Right atrium auricular region (tissue), 2 donors: ENCODE measurements at regions not wholly inside any gene's neighbourhood (a gene's known extent, or its start where the extent isn't known, plus 50 kb on each side); places are given as distances from the start of the nearest gene placed in this dataset.

Experiments
- DNase-seq: peaks from one replicate; pipeline ENCODE4 v3.0.0-alpha.2; 2019; ENCODE audit warnings: low spot score
- H3K27ac ChIP-seq, 2 donors: fragments of 200-600 bp; sonication (generic); 1 replicate in 1 of 2; 2 replicates in 1 of 2; pipeline ENCODE4 v1.5.1; 2016 to 2019
- H3K27me3 ChIP-seq, 2 donors: fragments of 200-600 bp; sonication (generic); one replicate each; pipeline versions ENCODE4 v1.5.1 to v1.6.0; 2017 to 2019
- H3K36me3 ChIP-seq: fragments of 200-600 bp; sonication (generic); one replicate; pipeline ENCODE4 v1.5.1; 2016
- H3K4me1 ChIP-seq, 2 donors: fragments of 200-600 bp; sonication (generic); one replicate each; pipeline versions ENCODE4 v1.5.1 to v1.6.0; 2017 to 2019
- H3K4me3 ChIP-seq, 2 donors: fragments of 200-600 bp; sonication (generic); 1 replicate in 1 of 2; 2 replicates in 1 of 2; pipeline ENCODE4 v1.5.1; 2017 to 2019; ENCODE audit warnings: mild to moderate bottlenecking in 1 of 2, moderate library complexity in 1 of 2
- H3K9me3 ChIP-seq, 2 donors: fragments of 200-600 bp; sonication (generic); one replicate each; pipeline ENCODE4 v1.5.1; 2019
- CTCF ChIP-seq, 2 donors: fragments of 200-600 bp; sonication (generic); IDR thresholded peaks; one replicate each; pipeline ENCODE4 v1.5.1; 2019; ENCODE audit warnings: antibody characterized with exemption in 2 of 2

- H3K36me3 ChIP-seq: no peaks in the 10 kb centered on the region
- no peak overlapping the region for H3K4me3 ChIP-seq
- TF ChIP-seq CTCF (IDR thresholded peaks at IDR 0.05): no peak
- no peaks in the 10 kb centered on the region for H3K9me3 ChIP-seq
- no peaks in the 10 kb centered on the region for H3K27me3 ChIP-seq
- H3K4me1 ChIP-seq: no peaks in the 10 kb centered on the region
- DNase-seq: no peak
- H3K27ac ChIP-seq: no peak overlapping the region
Observed at GRCh38 chr9:135033487-135033886, 54.0 kb upstream of the OLFM1 start.

- DNase-seq: no peak
- no peak for TF ChIP-seq CTCF (IDR thresholded peaks at IDR 0.05)
Observed at GRCh38 chr9:135034106-135034505, 53.4 kb upstream of the OLFM1 start.

GRCh38 chr9:135035781-135036760 lies 51.4 kb upstream of the OLFM1 start:
- Histone ChIP-seq H3K36me3 (no peaks in the 10 kb centered on the region), H3K27me3 (no peaks in the 10 kb centered on the region), H3K4me3 (no peak overlapping the region), H3K9me3 (no peaks in the 10 kb centered on the region), H3K4me1 (no peaks in the 10 kb centered on the region), H3K27ac (no peak overlapping the region)
- TF ChIP-seq CTCF (IDR thresholded peaks at IDR 0.05): no peak
- DNase-seq: no peak

More at GRCh38 chr9:135034106-135034505, 53.4 kb upstream of the OLFM1 start:
- Histone ChIP-seq H3K27ac (no peak overlapping the region), H3K4me1 (no peaks in the 10 kb centered on the region), H3K4me3 (no peak overlapping the region), H3K27me3 (no peaks in the 10 kb centered on the region), H3K36me3 (no peaks in the 10 kb centered on the region), H3K9me3 (no peaks in the 10 kb centered on the region)

- TF ChIP-seq CTCF (IDR thresholded peaks at IDR 0.05): no peak
- DNase-seq: no peak
Observed at GRCh38 chr9:135036861-135037465, 50.5 kb upstream of the OLFM1 start.

GRCh38 chr9:135037521-135038250 lies 49.8 kb upstream of the OLFM1 start:
- Histone ChIP-seq H3K4me1 (no peaks in the 10 kb centered on the region), H3K4me3 (no peak overlapping the region), H3K9me3 (no peaks in the 10 kb centered on the region), H3K27me3 (no peaks in the 10 kb centered on the region), H3K27ac (no peak overlapping the region), H3K36me3 (no peaks in the 10 kb centered on the region)
- no peak for TF ChIP-seq CTCF (IDR thresholded peaks at IDR 0.05)
- DNase-seq: no peak

More at GRCh38 chr9:135036861-135037465, 50.5 kb upstream of the OLFM1 start:
- Histone ChIP-seq H3K4me1 (no peaks in the 10 kb centered on the region), H3K9me3 (no peaks in the 10 kb centered on the region), H3K27me3 (no peaks in the 10 kb centered on the region), H3K36me3 (no peaks in the 10 kb centered on the region), H3K4me3 (no peak overlapping the region), H3K27ac (no peak overlapping the region)
